Nucleus accumbens (tissue), 56 donors: ENCODE measurements at regions not wholly inside any gene's neighbourhood (a gene's known extent, or its start where the extent isn't known, plus 50 kb on each side); places are given as distances from the start of the nearest gene placed in this dataset.
"Not testable (repeated sequence)": the region's sequence is repeated elsewhere in the genome, so short reads cannot be mapped to it uniquely, and the experiment has no call there.

ENCODE experiments used
- DNase-seq, 56 donors: peaks; one replicate each; lab custom pipeline; 2025; lab: John Stamatoyannopoulos, UW

GRCh38 chr9:42325142-42325541, 141.7 kb downstream of the SPATA31A6 start:
- DNase-seq, result not testable (repeated sequence)

DNA sequence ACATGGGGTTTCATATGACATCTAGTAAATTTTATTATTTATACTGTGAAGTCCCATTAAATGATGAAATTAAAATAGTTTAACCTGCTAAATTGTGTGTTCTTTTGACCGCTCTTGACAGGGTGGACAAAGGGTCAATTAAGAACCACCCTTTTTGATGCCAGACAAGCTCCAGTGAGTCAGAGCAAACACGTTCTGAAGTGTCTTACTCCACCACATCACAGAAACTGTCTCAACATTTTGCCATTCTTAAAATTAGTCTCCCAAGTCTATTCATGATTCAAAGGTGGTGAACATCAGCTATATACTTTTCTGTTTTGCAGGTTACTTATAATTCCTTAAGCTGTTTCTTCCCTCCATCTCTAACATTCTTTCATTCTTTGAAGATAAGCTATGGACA, 142.1 kb downstream of the SPATA31A6 start:
- not testable (repeated sequence) for DNase-seq

- DNase-seq, result not testable (repeated sequence)
Measured at GRCh38 chr9:42326482-42326881, 143.0 kb downstream of the SPATA31A6 start.

- not testable (repeated sequence) for DNase-seq
Measured at GRCh38 chr9:42335342-42335741, 151.9 kb downstream of the SPATA31A6 start.

DNA sequence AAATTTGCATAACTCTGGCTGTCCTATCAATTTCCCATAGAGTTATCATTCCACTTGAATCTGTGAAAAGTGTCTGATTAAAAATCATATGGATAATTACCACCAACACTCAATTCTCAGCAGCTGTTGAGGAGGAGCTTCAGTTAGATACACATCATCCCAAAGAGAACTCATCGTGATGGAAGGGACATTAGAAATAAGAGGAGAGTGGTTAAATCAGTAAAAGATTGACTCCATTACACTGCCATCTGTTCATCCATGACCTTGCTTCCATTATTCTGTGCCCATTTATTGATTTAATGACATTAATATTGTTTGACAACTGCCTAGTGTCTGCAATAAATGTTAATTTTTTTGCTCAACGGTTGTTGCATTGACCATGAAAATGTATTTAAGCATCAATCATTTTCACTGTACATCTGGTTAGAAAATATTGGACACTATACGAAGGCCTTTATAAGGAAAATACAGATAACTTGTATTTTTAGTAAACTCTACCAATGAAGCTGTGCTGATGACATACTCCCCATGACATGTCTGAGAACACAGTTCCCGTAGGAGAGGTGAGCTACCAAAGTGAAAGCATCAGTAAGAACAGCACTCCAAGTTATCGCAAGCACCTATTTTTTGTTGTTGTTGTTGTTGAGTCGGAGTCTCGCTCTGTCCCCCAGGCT, 152.7 kb downstream of the SPATA31A6 start:
- not testable (repeated sequence) for DNase-seq

- not testable (repeated sequence) for DNase-seq
Measured at GRCh38 chr9:42338275-42338674, 154.8 kb downstream of the SPATA31A6 start.

- DNase-seq, result not testable (repeated sequence)
Measured at GRCh38 chr9:42339671-42340434, 156.4 kb downstream of the SPATA31A6 start.

- DNase-seq, result peak in 1 of 56 donors; percentile 24
Measured at GRCh38 chr9:42340435-42340723, 156.9 kb downstream of the SPATA31A6 start.

DNA sequence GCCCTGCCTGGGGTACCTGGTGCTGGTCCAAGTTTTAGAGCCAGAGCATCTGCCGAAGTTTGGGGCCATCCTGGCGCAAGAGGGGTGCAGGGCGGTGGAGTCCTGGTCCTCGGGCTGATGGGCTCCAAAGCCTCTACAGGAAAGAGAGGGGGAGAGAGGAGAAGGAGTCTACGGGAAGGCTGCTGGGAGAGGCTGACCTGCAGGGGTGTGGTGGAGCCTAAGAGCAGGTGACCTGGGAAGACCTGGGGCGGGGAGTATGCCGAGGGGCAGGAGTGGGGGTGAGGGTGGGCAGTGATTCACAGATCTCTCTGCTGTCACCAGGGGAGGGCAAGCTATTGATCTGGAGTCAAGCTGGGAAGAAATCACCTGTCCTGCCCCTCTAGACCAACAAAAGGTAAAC, 158.4 kb downstream of the SPATA31A6 start:
- DNase-seq, result not testable (repeated sequence)

GRCh38 chr9:42342297-42342696, 158.8 kb downstream of the SPATA31A6 start:
- DNase-seq, result not testable (repeated sequence)

DNA sequence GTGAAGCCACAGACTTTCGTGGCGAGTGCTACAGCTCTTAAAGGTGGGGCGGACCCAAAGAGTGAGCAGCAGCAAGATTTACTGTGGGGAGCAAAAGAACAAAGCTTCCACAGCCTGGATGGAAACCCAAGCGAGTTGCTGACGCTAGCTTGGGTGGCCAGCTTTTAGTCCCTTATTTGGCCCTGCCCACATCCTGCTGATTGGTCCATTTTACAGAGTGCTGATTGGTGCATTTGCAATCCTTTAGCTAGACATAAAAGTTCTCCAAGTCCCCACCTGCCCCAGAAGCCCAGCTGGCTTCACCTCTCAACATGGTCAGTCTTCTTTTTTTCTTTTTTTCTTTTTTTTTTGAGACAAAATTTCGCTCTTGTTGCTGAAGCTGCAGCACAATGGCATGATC, 161.0 kb downstream of the SPATA31A6 start:
- not testable (repeated sequence) for DNase-seq

DNA sequence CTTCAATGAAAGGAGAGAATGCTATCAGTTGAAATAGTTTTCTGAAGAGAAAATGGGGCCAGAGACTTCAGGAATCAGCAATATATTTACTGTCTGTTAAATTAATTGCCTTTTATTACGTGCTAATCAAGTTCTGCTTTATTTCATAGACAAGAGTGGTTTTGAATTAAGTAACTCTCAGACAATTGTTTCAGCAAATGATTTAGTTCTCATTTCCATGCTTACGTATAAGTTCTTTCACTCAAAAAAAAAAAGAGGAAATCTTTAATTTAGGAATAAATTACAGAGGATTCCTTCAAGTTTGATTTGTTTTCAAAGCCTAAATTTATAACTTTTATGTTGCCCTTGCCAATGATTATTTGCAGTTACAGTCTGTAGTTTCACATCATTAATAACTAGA, 163.5 kb downstream of the SPATA31A6 start:
- DNase-seq, result not testable (repeated sequence)

GRCh38 chr9:42349181-42349580, 165.7 kb downstream of the SPATA31A6 start:
- not testable (repeated sequence) for DNase-seq

- DNase-seq, result not testable (repeated sequence)
Measured at GRCh38 chr9:42350412-42350811, 167.0 kb downstream of the SPATA31A6 start.

GRCh38 chr9:42357604-42358373, 174.3 kb downstream of the SPATA31A6 start:
- not testable (repeated sequence) for DNase-seq

DNA sequence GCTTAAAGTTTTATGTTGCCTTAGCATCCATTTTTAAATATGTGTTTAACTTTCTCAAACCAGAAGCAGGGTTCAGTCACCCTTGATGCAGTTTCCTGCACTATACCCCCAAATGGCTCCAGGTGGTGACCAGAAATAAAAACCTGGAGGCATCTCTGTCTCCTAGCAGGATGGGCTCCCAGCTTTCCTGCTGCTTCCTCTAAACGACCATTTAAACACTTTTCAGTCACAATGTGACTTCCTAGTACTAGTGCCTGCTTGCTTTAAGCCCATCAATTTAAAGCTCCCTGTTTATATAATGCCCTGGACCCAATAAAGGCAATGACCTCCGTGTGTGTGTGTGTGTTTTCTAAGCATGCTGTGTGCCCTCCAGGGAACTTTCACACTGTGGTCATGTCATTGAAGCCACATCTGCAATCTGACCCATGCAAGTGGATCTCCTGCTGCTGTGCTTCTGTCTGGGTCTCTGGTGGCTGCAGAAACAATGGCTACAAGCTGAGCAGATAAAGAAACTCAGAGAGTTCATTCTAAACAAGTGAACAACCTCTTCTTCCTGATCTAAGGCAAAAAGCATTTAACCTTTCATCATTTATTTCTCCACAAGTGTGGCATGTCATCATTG, 175.3 kb downstream of the SPATA31A6 start:
- not testable (repeated sequence) for DNase-seq

DNA sequence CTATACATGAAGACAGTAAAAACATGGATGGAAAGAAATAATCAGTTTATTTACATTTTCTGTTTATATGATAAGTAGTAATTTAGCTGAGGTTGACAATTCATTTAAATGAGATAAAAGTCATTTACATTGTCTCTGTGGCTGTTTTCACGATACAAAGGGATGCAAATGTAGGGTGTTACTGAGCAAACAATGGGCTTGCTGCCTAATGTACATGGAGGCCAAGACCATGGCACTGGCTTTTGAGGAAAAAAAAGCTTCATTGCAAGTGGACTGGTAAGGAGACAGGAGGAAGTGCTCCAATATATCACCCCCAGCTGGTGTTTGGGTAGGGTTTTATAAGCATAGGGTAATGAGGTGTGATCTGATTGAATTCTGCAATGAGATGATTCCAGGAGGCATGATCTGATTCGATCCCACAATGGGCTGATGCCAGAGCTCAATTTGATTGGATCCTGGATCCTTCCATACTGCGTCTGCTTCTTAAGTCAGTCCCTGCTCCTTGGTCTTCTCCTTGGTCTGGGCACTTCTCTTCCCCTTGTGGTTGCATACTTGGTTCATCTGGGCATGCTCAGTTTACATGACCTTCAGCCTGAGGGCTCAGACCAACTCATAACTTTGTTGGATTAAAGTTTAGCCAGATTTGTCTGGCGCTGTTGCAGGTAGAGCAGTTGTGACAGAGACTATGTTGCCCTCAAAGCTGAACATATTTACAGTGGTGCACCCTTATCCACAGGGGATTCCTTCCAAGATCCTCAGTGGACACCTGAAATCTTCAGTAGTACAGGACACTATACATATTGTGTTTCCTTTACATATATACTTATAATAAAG, 181.2 kb downstream of the SPATA31A6 start:
- DNase-seq, result not testable (repeated sequence)

GRCh38 chr9:42365244-42365945, 181.9 kb downstream of the SPATA31A6 start:
- not testable (repeated sequence) for DNase-seq

GRCh38 chr9:42368279-42368881, 184.9 kb downstream of the SPATA31A6 start:
- not testable (repeated sequence) for DNase-seq
